ENCODE measurements at regions not wholly inside any gene's neighbourhood (a gene's known extent, or its start where the extent isn't known, plus 50 kb on each side); places are given as distances from the start of the nearest gene placed in this dataset.
"Not testable (repeated sequence)": the region's sequence is repeated elsewhere in the genome, so short reads cannot be mapped to it uniquely, and the experiment has no call there.

DNA sequence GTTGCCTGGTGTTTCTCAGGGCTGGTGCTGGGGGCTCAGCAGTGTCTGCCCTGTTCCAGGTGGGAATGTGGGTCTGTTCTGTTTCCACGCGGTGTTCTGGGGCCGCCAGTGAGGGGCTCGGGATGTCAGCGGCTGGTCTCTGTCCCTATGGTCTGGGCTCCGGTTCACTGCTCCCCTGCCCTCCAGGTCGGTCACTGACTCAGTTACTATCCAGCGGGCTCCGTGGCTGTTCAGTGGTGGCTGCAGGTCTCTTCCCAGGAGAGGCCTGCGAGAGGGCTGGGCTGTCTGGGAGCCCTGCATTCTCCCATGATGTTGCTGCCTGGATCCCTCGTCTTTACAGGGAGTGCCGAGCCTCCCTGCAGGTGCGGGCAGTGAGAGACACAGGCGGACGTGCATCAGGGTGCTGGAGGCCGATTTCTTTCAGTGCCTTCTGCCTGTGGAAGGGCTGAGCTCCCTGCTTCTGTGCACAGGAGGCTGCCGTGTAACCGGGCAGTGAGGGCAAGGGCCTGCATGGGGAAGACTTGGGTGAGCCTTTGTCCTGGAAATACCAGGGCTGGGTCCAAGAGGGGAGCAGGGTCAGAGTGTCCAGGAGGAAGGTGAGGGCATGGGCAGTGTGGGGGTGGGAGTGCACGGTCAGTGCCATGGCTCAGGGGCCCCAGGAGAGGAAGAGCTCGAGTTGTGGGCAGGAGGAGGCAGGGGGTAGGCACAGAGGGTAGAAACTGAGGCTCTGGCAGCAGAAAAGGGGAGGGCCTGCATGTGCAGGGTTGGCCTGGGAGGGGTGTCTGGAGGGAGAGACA is 391.0 kb downstream of the TMEM121 start:
- DNase-seq (ENCODE audit: low read depth in 2 of 2) = not testable (repeated sequence)

DNA sequence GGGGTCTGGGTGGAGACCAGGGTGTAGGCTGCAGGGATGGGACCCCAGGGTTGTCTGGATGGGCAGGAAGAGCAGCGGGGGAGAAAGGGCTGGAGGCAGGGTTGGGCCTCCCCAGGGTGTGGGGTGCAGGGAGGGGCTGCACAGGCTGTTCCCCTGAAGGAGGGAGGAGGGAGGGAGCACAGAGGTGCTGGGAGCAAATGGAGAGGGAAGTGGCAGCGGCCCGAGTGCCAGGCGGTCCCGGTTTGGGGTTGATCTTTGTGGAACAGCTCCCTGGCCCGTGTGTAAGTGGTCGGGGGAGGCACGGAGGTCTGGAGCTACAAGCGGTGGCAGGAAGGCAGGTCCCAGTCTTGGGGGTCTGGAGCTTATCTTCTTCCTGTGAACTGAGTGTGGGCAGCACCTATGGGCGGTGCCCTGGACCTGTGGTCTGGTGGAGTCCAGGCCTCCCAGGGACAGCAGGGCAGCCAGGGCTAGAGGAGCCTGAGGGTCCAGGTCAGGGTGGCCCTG is 391.6 kb downstream of the TMEM121 start:
- DNase-seq (ENCODE audit: low read depth in 2 of 2) = no peak

DNA sequence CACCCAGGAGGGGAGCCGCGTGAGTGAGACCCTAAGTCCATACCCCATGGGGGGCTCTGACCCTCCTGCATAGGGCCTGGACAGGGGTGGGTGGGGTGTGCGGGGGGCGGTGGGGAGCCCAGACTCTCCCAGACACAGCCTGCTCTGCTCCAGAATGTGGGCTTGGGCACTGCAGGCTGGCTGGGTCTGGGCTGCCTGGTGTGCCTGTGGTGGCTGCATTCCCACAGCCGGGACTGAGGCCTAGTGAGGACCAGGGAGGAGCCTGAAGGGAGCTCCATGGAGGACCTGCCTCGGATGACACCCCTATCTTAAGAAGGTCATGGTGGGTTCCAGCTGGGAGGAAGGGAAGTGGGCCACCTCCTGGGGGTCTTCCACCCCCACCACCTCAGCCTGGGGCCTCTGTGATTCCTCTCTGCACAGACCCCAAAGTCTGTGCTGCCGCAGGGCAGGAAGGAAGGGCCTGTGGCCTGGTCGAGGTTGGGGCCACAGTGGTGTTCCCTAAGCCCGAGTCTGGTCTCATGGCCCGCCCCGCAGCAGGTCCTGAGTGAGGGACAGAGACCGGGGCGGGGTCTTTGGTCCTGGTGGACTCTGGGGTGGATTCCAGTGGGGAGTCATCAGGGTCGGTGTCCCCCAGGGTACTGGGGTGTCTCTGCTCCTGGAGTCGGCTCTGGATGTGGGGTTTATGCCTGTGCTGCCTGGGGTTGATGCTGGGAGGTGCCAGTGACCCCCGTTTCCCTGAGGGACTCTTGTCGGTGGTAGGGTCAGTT is 392.3 kb downstream of the TMEM121 start:
- DNase-seq (ENCODE audit: low read depth in 2 of 2) = no peak

- DNase-seq (ENCODE audit: low read depth in 2 of 2) = no peak
Observed at GRCh38 chr14:105919458-105920150, 393.2 kb downstream of the TMEM121 start.

DNA sequence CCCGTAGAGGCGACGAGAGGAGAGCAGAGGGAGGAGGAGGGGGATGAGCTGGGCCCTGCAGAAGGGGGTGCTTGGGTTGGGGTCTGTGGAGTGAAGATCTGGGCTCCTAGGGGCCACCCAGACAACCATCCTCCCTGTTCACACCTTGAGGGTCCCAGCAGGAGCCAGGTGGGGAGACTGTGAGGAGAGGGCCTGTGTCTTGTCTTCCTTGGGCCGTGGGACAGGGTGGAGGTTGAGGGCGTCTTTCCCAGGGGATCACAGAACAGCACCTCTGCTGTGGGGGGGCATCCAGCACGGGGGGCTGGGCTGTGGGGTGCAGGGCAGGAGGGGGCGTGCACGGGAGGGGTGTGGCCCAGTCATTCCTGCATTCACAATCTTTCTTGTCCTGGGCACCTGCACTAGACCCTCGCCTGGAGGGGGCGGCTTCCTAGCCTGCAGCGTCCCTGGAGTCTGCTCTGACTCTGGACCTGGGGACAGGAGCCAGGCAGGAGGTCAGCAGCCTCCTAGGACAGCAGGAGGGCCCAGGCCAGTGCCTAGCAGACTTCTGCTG is 393.8 kb downstream of the TMEM121 start:
- DNase-seq (ENCODE audit: low read depth in 2 of 2) = not testable (repeated sequence)

DNA sequence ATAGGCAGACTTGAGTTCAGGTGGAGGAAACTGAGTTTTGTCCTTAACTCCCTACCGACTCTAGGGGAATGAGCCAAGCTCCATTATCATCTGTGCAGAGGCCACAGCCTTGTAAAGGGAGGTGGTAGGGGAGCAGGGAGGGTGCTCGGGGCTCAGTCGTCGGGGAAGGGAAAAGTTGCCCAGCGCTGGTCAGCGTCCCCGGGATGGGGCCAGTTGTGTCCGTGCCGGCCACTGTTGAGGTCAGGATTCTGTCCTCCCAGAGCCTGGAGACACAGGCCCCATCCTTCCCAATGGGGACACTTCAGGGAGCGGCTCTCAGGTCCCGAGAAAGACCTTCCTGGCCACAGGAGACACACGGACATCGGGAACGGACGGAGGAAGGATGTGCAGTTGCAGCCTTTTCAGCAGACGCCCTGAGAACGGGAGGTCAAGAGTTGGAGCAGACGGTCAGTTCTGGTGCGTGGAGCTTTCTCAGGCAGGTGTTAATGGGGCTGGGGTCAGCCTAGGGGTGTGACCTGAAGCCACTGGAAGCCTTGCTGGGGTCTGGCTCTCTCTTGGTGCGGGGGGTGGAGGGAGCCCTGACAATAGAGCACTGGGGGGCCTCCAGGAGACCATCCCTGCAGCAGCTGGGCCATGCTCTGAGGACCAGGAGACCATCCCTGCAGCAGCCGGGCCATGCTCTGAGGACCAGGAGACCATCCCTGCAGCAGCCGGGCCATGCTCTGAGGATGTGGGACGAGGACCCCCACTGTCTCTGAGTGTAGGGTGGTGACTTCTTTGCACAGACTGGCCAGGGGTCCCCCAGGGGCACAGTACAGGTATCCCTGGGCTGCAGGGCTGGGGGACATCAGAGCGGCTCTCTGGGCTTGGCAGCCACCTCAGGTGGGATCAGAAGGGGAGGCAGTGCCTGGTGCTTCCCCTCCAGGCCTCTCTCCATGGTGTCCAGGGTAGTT is 394.7 kb downstream of the TMEM121 start:
- not testable (repeated sequence) for DNase-seq (ENCODE audit: low read depth in 2 of 2)

GRCh38 chr14:105921781-105922180 is 395.4 kb downstream of the TMEM121 start:
- not testable (repeated sequence) for DNase-seq (ENCODE audit: low read depth in 2 of 2)

DNA sequence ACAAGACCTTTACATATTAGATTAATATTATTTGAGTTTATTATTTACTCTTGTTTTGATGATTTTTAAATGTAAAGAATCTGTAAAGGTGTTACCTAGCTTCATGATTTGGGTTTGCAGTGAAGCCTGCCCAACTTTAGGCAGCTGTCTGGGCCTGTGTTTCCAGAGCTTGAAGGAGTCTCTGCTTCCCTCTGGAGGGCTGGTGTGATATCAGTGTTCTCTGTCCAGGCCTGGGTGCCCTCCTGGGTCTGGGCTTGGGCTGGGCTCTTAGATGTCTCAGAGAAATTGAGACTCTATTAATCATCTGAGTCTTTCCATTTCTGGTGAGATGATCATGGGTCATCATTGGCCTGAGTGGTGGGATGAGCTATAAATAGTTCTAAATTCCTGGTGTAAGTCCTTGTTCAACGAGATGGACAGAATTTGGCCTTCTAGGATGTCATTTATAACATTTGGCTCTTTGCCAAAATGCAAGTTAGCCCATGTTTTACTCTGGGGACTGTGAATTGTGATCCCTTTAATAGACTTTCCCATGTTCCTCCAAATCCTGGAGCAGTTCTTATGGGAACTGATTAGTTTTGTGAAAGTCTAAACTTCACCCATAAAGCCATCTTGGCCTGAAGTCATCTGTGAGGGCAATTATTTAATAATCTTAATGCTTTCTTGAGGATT is 397.3 kb downstream of the TMEM121 start:
- not testable (repeated sequence) for DNase-seq (ENCODE audit: low read depth in 2 of 2)

- DNase-seq (ENCODE audit: low read depth in 2 of 2) = no peak
Observed at GRCh38 chr14:105924951-105925591, 398.7 kb downstream of the TMEM121 start.

- DNase-seq (ENCODE audit: low read depth in 2 of 2) = no peak
Observed at GRCh38 chr14:105925615-105926372, 399.4 kb downstream of the TMEM121 start.

DNA sequence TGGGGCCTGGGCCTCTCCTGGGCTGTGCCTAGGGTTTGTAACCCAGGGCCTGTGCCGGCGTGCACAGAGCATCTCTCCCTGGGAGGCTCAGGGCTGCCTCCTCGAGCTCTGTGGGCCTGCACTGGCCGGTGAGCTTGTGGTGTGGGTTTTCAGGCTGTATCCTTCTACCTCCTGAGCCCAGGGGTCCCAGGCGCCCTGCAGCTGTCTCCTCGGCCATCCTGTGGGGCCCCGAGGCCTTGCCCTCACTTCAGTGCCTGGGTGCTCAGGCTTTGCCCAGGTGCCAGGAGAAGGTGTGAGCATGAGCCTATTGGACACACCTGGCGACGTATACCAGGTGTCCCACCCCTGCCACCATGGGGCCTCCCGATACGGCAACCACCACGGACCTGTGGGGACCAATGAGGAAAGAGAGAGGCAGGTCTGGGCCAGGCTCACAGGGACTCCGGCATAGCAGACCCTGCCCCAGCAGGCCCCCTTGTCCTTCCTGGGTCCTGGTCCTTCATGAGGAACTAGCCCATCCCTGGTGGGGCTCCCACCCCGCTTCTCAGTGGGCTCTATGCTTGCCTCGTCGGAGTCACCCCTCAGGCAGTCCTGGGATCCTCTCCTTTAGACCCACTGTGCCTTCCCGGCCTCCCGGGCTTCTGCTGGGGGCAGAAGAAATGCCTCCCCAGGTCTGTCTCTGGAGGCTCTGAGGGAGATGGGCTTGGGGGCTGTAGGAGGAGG is 400.2 kb downstream of the TMEM121 start:
- DNase-seq (ENCODE audit: low read depth in 2 of 2) = no peak

GRCh38 chr14:105927096-105928060 is 401.0 kb downstream of the TMEM121 start:
- no peak for DNase-seq (ENCODE audit: low read depth in 2 of 2)

- DNase-seq (ENCODE audit: low read depth in 2 of 2) = not testable (repeated sequence)
Observed at GRCh38 chr14:105928171-105929111, 402.1 kb downstream of the TMEM121 start.

GRCh38 chr14:105929327-105930081 is 403.1 kb downstream of the TMEM121 start:
- DNase-seq (ENCODE audit: low read depth in 2 of 2) = no peak

DNA sequence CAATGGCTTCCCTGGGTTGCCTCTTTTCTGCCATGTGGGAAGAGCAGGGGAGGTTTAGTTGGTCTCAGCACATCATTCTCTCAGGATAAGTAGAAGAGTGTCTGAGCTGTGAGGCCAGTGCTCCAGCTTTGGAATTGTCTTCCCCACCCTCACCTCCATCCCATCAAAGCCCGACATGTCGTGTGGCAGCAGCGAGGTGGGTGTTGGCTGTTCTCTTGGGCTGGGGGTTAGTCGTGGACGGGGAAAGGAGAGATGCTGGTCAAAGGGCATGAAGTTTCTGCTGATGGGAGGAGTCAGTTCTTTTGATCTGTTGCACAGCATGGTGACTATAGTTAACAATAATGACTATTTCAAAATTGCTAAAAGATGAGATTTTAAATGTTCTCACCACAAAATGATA is 404.2 kb downstream of the TMEM121 start:
- DNase-seq (ENCODE audit: low read depth in 2 of 2) = no peak

All from stimulated activated CD8-positive, alpha-beta memory T cell treated with anti-CD3 and anti-CD28 coated beads, Interleukin-7, amount 100 ng/mL, for 1 hour (primary cell).